ENCODE measurements at regions not wholly inside any gene's neighbourhood (a gene's known extent, or its start where the extent isn't known, plus 50 kb on each side); places are given as distances from the start of the nearest gene placed in this dataset.

GRCh38 chr2:3001615-3002560 is 375.7 kb downstream of the EIPR1 start:
- peaks cover 27% of the 10 kb centered on the region for H3K27me3 ChIP-seq (ENCODE audit: insufficient read depth, low read length)
- H3K9me3 ChIP-seq (ENCODE audit: control insufficient read depth in 1 of 2, insufficient read depth in 1 of 2, low read depth in 1 of 2, low read length in 2 of 2), result no peaks in the 10 kb centered on the region
- DNase-seq (ENCODE audit: low read depth, low spot score), result no peak
- ChIA-PET RAD21 (ENCODE audit: low non-redundant PET in 1 of 2, low total read pairs in 2 of 2, uncharacterized antibody in 2 of 2, unreplicated experiment in 2 of 2) (no interaction called here), POLR2A (no interaction called here), CTCF (no interaction called here)
- H3K9ac ChIP-seq (ENCODE audit: low read length), result no peak overlapping the region
- peak; percentile 52; the same call in 1 of the 2 replicates for ATAC-seq
- H2AFZ ChIP-seq (ENCODE audit: low read depth, low read length, poor library complexity, severe bottlenecking), result no peak overlapping the region
- intact Hi-C loops (cut with micrococcal nuclease), result no loop called here
- no peaks in the 10 kb centered on the region for H3K4me1 ChIP-seq (ENCODE audit: control insufficient read depth in 1 of 2, insufficient read depth in 2 of 2, low read length in 2 of 2)
- H3K4me2 ChIP-seq (ENCODE audit: low read length), result no peak overlapping the region
- H3K36me3 ChIP-seq (ENCODE audit: control insufficient read depth in 1 of 2, insufficient read depth in 2 of 2, low read length in 2 of 2), result no peaks in the 10 kb centered on the region
- H3K9me2 ChIP-seq (ENCODE audit: insufficient read depth), result no peaks in the 10 kb centered on the region
- no peaks in the 10 kb centered on the region for H3K79me2 ChIP-seq (ENCODE audit: insufficient read depth, low read length)
- no peak overlapping the region for H3K27ac ChIP-seq (ENCODE audit: low read depth, low read length)
- H4K20me1 ChIP-seq (ENCODE audit: insufficient read depth), result no peaks in the 10 kb centered on the region
- BruUV-seq (replicated peaks), result no TSS peak
- no peak overlapping the region for H3K4me3 ChIP-seq (replicated peaks in 1 of 2; ENCODE audit: low read depth in 1 of 2, low read length in 2 of 2)
- TF ChIP-seq ELF1 (IDR thresholded peaks at IDR 0.05; ENCODE audit: borderline replicate concordance, low read depth), result no peak
- TF ChIP-seq CTCF (IDR thresholded peaks at IDR 0.05 in 2 of 3, conservative IDR thresholded peaks at IDR 0.05 in 1 of 3; ENCODE audit: borderline replicate concordance in 1 of 3, insufficient read depth in 1 of 3, low read depth in 2 of 3, low read length in 2 of 3), result 0 out of 6 replicates have a peak, but pooled peaks of 1 of the 3 experiments have one; percentile 12
- peak; percentile 15; the same call in 1 of the 2 replicates for TF ChIP-seq RAD21 (IDR thresholded peaks at IDR 0.05; ENCODE audit: low read depth)
- no peak for TF ChIP-seq SRF (IDR thresholded peaks at IDR 0.05; ENCODE audit: low read depth)
- no peak for TF ChIP-seq REST (IDR thresholded peaks at IDR 0.05; ENCODE audit: low read depth)

Measured in HCT116 (cell line).